IPS-18c (cell line): ENCODE measurements at regions not wholly inside any gene's neighbourhood (a gene's known extent, or its start where the extent isn't known, plus 50 kb on each side); places are given as distances from the start of the nearest gene placed in this dataset.

ENCODE experiments used
- H3K4me3 ChIP-seq: 2 replicates; pipeline ENCODE4 v1.7.0; 2013; ENCODE audit warnings: low read depth, mild to moderate bottlenecking, low read length, moderate library complexity; ENCODE audit not compliant: insufficient read depth
- H3K9me3 ChIP-seq: one replicate; pipeline ENCODE4 v1.6.1; 2013; ENCODE audit warnings: mild to moderate bottlenecking, low read length, moderate library complexity; ENCODE audit not compliant: control insufficient read depth, insufficient read depth

DNA sequence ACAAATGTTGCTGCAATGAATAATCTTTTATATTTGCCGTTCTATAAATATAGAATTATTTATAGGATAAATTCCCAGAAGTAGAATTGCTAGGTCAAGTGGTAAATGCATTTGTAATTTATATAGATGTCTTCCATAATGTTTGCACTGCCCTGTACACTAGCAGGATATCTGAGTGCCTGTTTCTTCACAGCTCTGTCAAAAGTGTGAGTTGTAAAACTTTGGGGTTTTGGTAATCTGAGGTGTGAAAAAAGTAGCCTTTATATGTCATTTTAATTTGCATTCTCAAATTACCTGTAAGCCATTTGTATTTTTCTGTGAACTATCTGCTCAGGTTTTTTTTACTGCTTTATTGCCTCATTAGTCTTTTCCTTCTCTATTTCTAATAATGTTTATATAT is 271.2 kb downstream of the NEBL start:
- no peaks in the 10 kb centered on the region for H3K9me3 ChIP-seq

DNA sequence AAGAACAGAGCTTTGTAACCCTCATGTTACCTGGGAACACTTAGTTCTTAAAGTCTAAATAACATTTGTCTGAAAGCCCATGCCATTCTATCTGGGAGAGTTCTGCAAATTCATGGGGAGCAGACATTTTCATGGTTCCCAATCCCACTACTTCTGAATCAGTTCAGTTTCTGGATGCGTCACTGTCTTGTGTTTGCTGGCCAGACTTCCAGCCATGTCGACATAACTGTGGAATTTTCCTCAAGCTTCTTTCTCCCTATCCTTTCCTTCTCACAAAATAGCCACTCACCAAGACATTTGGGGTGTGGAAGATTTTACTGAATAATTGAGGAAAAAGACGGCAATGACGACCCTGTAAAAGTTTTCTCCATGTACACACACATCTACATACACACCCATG is 272.5 kb downstream of the NEBL start:
- H3K9me3 ChIP-seq, result no peaks in the 10 kb centered on the region
- no peak overlapping the region for H3K4me3 ChIP-seq

More for the DNA sequence above, 271.2 kb downstream of the NEBL start:
- H3K4me3 ChIP-seq, result no peak overlapping the region

DNA sequence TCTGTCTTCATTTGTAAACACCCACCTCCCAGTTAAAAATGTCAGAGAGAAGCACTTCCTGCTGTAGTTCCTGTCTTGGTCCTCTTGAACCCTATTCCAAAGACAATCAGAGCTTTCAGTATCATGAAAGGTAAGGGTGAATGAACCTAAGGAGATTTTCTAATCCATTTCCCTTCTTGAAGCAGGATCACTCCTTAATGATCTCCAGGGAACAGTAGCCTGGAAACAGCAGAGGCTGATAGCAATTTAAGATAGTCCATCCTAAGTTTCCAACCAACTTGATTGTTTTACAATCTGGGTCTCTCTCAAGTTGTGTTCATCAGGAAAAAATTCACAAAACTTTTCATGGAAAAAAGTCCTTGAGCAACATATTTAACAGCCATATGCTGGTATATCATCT is 273.6 kb downstream of the NEBL start:
- H3K9me3 ChIP-seq, result no peaks in the 10 kb centered on the region
- no peak overlapping the region for H3K4me3 ChIP-seq

DNA sequence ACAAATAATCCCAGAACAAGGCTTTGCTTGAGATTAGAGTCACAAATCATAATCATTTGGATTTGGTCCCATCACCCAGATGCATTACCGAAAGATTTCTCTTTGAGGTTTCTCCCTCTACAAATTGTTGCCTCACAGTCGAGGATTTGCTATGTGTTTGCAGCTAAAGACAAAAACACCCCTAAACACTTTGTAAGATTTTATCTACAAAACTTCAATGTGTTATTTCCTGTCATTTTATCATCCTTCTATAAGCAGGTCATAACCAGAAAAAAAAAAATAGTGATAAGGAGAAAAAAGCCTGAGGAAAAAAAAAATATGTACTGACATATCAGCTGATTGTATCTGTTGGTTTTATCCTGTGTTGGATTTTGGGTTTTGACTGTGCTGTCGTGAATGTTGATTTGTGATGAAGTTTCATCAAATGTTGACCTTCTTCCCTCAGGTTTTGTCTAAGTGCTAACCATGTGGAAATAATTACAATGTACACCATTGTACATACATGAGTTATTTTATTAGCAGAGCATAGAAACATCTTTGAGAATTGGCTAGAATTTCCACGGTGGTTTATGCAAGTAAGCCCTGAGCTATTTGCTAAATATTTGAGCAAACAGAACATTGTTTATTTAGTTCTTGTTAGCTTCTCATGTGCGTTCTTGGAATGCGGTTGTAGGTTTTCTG is 274.4 kb downstream of the NEBL start:
- Histone ChIP-seq H3K4me3 (no peak overlapping the region), H3K9me3 (no peaks in the 10 kb centered on the region)

DNA sequence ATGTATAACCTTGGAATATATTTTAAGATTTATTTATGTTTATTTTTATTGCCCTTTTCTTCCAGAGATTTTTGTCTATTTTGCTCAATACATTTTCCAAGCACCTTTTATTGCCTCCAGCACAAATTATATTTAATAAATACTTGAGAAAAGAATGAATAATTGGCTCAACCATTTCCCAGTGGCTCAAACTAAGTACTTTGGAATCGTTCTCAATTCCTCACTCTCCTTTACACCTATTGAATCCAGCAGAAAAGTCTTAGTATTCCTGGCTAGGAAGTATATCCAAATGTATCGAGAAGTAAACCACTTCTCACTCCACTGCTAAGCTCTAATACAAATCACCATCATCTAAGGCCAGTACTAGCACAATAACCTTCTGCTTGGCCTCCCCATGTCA is 276.1 kb downstream of the NEBL start:
- no peak overlapping the region for H3K4me3 ChIP-seq
- H3K9me3 ChIP-seq, result no peaks in the 10 kb centered on the region

DNA sequence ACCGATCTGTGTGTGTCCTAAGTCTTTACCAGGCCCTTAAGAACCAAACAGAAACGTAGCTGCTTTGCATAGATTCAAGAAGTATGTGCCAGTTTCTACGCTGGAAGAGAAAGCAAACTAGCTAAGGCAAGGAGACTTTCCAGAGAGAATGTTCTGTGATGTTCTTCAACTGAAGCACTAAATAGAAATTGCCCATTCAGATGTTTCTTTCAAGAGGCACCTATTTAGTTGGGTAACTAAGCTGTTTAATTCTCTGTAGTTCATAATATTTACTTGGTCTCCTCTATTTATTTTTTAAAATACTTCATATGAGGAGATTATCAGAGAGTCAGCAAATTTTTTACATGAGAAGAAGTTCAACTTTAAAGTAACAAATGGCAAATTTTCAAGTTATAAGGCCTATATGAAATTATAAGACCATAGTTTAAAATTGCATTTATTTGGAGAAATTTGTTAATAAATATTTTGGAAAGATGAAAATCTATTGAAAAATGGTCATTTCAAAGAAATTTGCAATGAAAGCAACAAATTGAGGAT is 279.0 kb downstream of the NEBL start:
- H3K4me3 ChIP-seq, result no peak overlapping the region
- no peaks in the 10 kb centered on the region for H3K9me3 ChIP-seq

DNA sequence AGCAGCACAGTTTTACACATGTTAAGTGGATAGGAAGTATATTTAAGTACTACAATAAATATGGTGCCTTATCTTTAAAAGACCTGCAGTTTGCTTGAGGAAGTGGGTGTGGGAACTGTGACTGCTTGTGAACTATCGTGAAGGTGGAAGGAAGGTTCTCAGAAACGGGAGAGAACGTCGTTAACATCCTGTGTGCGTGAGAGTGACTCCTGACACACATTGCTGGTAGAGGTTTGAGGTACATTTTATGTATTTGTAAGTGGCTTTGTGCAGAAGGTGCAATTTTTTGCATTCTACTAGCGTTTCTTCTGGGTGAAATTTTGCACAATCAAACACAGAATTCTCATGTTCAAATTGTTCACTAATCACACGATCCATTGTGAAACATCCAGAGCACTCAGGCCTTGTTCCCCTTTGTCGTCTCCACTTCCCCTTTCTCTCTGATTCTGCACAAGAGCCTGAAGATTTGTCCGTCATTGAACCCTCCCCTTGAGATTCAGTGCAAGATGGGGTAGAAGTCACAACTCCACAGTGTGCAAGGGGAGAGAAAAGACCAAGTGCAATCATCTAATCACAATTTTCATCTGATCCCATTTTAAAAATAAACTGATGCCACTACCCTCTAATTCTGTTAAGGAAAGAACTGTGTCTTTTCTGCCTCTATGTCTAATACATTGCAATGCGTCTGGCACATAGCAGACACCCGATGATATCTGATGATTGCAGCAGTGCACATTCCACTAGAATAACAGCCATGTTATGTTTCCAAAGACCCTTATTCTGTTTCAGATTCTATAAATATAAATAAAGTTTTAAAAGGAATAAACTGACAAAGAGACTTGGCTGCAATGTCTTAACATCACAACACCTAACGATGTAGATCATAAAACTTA is 279.9 kb downstream of the NEBL start:
- H3K4me3 ChIP-seq, result no peak overlapping the region
- H3K9me3 ChIP-seq, result no peaks in the 10 kb centered on the region

DNA sequence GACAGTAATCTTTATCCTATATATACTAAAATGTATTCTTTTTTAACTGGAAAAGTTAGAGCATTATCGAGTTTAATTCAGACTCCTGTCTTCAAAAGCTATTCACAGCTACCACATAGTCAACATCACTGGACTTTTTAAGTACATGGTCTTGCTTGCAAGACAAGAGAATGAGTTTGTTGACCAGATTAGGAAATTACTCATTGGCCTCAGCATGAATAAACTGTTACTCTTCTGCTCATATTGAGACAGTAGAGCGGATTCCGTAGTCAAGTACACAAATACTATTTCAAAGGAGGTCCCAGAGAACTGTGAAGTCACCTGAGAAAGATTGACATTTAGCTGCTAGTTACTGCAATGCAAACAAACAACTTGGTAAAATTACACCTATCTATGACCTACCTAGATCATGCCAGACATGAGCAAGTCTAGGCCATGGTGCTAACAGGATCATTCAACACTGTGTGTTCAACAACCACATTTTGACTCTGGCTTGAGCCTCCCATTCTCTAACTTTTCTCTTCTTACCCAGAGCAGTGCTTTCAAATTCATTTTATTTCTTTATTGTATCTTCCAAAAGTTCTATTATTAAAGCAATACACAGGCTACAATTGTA is 280.9 kb downstream of the NEBL start:
- H3K9me3 ChIP-seq, result no peaks in the 10 kb centered on the region

DNA sequence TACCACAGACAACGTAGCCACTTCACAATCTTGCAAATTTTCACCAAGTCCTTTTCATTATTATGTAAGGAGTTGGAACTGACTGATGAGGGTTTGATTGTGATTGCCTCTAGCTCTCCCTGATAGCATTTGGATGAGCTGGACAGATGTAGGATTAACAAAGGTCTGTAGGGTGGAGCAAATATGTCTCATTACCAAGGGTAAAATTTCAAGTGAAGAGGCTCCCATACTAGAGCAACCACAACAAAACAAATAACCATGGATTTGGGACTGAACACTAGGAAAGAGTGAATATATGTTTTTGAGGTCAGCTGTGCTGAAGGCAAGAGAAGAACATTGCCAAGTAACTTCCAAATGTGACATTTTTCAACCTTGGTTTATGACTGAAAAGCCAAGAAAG is 281.7 kb downstream of the NEBL start:
- Histone ChIP-seq H3K4me3 (no peak overlapping the region), H3K9me3 (no peaks in the 10 kb centered on the region)

More for the DNA sequence above, 280.9 kb downstream of the NEBL start:
- no peak overlapping the region for H3K4me3 ChIP-seq

DNA sequence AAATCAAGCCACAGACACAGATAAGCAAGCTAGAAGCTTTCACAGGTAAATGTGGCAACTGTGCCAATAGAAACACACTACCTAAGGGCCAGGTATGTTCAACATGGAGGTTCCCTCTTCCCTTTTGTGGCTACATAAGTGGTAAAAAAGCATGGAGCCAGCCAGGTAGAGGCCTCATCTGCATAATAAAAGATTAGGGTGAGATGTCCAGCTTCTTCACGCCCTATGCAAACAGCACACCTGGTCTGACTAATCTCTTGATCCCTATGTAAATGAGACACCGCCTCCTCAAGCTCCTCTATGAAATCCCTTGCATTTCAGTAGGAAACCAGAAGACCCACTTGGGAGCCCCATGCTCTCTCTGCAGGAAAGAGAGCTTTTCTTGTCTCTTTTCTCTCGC is 282.2 kb downstream of the NEBL start:
- no peaks in the 10 kb centered on the region for H3K9me3 ChIP-seq
- H3K4me3 ChIP-seq, result no peak overlapping the region

DNA sequence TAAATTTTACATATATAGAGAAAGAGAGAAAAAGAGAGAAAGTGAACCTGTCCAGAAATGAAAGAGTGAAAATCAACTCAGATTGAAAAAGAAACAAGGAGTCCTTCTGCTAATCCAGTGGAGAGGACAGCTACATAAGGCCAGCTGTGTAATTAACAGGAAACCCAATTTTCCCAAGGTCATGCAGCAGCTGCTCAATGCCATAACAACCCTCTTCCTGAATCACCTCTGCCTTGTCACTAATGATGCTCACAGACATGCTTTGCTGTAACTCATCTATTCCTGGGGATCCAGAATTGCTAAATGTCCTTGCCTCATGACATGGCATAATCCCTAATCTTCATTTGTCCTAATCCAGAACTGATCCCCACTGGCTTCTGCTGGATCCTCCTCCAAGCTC is 288.6 kb downstream of the NEBL start:
- H3K9me3 ChIP-seq, result no peaks in the 10 kb centered on the region
- no peak overlapping the region for H3K4me3 ChIP-seq

DNA sequence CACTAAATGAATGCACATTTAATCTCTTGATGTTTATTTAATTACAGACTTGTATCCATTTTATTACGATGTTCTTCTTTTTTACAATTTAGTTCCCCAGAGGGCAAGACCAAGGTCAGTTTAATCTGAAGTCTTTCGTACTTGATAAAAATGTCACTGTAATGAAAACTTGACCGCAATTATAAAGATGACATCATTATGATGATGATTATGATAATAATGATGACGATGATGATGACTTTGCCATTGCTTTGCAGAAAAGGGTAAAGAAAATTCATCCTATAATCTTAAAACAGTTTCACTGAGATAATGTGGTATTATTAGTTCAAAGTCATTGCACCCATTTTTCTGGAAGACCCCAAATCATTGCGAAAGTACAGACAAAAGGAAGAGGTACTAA is 290.1 kb downstream of the NEBL start:
- Histone ChIP-seq H3K4me3 (no peak overlapping the region), H3K9me3 (no peaks in the 10 kb centered on the region)

DNA sequence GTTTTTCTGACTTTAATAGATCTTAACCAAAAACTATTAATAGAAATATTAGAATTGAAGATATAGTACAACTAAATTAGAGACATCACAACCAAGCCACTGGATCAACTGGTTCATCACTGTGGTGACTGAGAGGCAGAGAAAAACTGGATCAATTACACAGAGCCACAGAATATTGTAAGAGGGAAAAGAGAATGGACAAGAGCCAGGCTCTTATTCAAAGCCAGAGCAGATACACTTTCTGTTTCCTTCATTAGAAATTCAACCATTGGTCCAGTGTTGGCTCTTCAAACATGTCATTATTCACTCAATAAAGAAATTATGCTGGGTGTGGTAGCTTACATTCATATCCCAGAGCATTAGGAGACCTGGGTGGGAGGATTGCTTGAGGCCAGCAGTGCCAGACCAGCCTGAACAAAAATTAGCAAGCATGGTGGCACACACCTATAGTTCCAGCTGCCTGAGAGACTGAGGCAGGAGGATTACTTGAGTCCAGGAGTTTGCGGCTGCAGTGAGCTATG is 295.1 kb downstream of the NEBL start:
- H3K4me3 ChIP-seq, result no peak overlapping the region

DNA sequence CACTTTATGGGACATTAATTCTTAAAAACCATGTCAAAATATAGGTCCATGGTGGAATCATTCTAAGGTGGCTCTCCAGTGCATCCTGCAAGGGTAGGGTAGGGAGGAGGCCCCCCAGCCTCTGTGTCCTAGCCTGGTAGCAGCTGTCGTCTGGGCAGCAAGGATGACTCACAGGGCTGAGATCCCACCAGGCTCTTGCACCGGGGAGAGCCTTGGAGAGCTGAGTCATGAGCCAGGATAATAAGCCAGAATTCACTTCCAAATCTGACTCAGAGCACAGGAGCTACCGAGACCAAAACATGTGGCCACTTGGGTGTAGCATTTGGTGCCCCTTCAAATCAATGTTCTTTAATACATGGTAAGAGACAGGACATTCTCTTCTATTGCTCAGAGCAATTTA is 298.5 kb downstream of the NEBL start:
- H3K4me3 ChIP-seq, result no peak overlapping the region
- no peaks in the 10 kb centered on the region for H3K9me3 ChIP-seq

More for the DNA sequence above, 295.1 kb downstream of the NEBL start:
- H3K9me3 ChIP-seq, result no peaks in the 10 kb centered on the region

DNA sequence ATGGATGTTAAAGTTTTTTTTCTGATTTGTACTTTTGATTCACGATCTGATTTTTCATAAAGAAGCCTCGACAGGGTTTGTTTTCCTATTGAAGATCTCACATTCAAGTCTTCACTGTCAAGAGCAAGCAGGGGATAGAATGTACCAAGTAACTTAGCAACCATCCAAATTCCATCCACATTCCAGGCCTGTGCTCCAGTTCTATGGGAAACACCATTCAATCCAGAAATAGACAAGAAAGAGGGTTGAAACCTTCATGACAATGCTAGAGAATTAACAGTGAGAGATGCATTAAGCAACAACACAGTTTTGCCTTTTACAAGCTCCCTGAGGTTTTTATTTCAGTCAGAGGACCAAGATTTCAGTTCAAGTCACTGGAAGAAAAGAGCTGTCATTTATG is 300.2 kb downstream of the NEBL start:
- H3K9me3 ChIP-seq, result no peaks in the 10 kb centered on the region
- no peak overlapping the region for H3K4me3 ChIP-seq

DNA sequence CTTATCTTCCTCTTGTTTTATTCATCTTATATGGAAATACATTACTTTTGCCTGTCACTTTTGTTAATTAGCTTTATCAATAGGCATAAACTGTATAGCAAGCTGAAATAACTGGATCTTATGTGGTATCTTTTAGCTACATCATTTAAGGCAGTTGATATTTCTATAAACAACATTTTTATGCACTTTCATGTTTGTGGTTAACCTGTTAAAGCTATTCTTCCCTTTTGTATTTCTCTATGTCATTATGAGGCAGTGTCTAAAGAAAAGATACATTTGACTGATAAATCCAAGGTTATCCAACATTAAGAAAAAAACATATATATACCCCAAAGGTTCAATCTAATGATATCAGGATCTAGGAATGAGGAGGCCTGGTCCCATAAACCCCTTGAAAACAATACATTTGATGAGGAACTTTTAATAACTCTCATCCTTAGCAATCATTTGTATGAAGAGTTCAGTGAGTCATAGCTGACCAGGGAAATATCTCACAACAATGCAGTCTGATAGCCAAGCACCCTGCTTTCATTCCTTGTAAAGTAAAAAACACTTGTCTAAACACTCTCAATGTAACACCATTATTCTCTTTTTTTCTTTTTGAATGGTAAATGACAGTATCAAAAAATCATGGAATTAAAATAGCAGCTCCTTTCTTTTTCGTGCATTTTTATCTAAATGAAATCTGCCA is 300.9 kb downstream of the NEBL start:
- H3K9me3 ChIP-seq, result no peaks in the 10 kb centered on the region
- H3K4me3 ChIP-seq, result no peak overlapping the region

DNA sequence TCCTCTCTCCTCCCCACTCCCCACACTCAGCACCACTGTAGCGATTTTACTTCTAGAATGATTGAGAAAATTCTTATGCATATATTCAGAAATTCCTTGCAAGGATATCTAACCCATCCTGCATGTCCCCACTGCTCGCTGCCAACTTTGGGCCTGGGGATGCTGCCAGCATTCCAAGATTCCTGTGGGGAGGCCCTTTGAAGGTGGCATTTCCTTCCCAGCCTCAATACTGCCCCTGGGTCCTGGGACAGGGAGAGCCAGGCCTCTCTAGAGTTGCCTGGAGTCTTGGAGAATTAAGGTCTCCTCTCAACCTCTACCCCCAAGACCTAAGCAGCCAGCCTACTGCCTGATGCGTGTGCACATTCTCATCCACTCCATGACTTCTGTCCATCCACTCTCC is 303.5 kb downstream of the NEBL start:
- H3K4me3 ChIP-seq, result no peak overlapping the region
- no peaks in the 10 kb centered on the region for H3K9me3 ChIP-seq
